COLO668 (cell line): ENCODE measurements at regions not wholly inside any gene's neighbourhood (a gene's known extent, or its start where the extent isn't known, plus 50 kb on each side); places are given as distances from the start of the nearest gene placed in this dataset.

Experiments used
- DNase-seq: peaks from one replicate; lab custom pipeline; 2025; ENCODE audit not compliant: unreplicated experiment; lab: John Stamatoyannopoulos, UW

GRCh38 chr2:152883951-152884487 lies 165.6 kb downstream of the ARL6IP6 start:
- DNase-seq = no peak

DNA sequence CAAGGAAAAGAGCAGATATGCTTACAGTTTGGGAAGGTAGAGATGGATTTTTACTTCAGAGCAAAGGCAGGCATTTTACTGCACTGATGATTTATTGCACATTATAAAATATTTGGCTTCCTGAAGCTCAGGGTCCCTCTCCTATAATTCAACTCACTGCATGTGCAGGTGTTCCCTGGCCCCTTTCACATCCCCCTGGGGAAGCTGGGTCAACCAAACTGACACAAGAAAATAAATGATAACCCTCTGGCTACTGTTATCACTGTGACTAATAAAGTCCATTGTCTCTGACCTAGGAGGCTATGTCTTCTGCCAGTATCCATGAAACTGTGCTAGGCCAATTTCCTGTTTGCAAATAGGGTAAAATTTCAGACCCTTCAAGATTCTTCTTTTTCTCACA lies 163.1 kb downstream of the ARL6IP6 start:
- DNase-seq = no peak

GRCh38 chr2:152879275-152879674 lies 160.9 kb downstream of the ARL6IP6 start:
- DNase-seq = no peak

DNA sequence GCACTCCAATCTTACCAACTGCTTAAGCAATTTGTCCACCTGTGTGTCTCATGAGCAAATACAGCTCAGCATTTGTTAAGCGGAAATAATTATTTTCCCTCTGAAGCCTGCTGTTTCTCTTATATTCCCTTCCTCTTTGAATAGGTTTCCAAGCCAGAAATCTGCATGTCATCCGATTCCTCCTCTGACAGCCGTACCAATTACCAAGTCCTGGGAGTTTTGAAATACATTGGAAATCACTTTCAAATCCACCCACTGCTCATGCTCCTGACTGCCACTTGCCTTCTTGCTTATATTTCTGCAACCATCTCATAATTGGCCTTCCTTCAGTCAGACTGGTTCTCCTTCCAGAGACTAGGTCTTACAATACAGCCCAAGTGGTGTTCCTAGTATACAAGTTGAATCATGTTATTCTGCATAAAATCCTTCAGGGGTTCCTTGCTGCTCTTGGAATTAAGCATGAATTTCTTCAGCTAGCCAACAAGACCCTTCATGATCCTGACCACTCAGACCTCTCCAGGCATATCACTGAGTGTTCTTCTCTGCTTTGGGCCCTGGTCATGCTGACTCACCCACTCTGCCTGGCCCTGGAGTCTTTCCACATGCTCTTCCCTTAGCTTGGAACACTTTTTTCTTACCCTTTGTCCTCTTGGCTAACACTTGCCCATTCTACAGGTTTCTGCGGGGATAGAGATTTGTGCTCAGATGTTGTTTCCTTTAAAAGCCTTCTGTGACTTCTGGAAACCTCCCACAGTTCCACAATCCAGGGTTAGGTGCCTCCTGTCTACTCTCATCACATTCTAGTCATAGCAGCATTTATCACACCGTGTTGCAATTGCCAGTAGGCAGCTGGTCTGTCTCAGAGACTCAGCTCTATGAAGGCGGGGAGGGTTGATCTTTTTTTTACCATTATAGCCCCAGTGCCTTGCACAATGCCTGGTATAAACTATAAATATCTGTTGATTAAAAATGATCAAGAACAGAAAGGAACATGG lies 157.6 kb downstream of the ARL6IP6 start:
- no peak for DNase-seq

DNA sequence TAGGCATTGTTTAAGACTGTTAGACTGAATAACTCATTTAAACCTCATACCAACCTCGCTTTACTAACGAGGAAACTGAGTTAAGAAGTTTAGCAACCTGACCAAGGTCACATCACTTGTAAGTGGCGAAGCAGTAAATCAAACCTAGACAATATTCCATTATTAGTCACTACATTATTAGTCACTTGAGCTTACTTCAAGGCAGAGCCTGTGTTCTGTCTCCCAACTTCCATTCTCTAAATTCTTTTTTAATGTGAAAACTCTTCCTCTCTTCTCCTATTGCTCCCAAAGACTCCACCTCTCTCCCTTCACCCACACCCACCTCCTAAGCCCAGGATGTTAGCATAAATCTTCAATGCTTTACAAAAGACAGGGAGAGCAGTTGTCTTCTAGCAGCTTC lies 156.5 kb downstream of the ARL6IP6 start:
- DNase-seq = no peak

DNA sequence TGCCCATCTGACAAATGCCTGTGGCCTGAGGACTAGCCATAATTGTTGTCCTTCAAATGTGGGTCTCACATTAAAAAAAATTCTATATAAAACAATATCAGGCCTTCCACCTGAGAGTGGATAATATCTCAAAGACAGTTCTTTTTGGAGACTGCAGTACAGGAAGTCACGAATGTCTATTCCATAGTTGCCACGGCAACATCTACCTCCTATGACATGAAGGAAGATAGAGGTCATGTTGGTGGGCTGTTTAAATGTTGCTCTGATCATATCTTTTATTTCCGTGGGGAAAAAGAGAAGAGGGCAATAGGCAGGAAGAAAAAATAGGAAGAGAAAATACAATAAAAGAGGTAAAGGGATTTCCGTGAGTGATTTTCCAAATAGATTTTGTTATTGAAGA lies 151.8 kb downstream of the ARL6IP6 start:
- DNase-seq = no peak

- no peak for DNase-seq
Observed at GRCh38 chr2:152867397-152867796, 149.0 kb downstream of the ARL6IP6 start.

- no peak for DNase-seq
Observed at GRCh38 chr2:152864601-152865149, 146.3 kb downstream of the ARL6IP6 start.

DNA sequence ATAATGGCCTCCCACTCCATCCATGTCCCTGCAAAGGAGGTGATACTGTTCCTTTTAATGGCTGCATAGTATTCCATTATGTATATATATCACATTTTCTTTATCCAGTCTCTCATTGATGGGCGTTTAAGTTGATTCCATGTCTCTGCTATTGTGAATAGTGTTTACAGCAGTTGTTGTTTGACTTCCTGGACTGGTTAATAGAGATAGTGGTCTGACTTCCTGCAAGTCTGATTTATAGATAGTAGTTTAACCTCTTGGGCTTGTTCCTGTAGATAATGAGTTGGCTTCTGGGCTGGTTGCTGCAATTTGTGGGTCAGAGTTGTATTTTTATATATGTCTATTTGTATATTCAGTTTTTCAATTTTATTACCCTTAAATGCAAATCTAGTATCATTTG lies 145.4 kb downstream of the ARL6IP6 start:
- no peak for DNase-seq

- DNase-seq = peak; percentile 45
Observed at GRCh38 chr2:152861349-152861942, 143.0 kb downstream of the ARL6IP6 start.

DNA sequence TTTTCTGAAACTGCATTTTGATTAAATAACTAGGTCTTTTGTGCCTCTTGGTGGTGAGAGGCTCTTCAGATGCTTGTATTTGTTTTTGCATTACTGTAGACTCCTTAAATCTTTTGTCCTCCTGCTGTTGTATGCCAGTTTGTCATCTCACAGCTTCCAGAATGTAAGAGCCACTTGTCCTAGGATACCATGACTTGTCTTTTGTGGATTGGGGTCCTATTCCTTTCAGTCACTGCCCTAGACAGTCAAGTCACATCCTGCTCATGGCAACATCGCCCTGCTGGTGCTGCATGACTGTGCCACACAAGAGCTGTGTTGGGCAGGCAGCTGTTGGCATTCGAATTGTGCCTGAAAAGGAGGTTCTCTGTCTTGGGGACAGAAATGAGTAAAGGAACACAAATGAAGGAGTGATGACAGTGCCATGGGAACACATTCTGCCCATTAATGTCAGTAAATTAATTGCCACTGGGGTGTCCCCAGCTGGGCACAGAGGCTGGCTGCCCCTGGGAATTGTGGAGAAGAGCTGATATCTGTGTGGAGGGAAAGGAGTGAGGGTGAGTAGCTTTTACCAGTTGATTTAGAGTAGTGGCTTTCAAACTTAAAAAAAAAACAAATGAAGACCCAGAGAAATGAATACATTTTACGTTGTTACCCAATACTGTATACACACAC lies 140.3 kb downstream of the ARL6IP6 start:
- no peak for DNase-seq

DNA sequence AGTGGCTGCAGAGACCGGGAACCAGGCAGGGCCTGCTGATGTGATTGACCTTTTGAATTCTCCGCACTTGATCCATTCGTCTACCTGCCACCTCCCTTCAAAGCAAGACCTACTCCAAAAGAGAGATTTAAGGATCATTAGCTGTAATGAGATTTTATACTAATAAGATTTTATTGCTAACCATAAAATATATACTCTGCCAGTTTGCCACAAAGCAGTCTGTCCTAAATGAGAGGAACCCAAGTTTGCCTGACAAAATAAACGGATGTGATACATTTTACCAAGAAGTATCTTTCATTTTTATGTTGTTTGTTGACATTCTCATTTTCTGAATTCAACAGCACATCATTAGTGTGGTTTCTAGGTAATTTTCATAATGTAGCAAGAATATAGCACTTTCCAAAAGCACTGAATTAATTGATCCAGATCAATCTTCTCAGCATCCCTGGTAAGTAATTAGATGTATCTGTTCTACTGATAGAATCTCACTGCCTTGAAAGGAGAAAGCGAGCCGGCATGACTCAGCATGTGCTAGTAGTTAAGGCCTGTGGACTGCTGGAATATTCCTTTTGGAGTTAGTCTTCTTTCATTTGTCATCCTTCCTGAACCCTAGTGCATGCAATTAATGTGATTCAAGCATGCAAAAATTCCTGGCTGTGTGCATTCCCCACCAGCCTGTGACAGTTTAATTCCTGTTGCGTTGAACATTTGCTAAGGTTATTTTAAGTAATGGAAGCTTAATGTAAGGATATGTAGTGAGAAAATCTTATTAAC lies 128.5 kb downstream of the ARL6IP6 start:
- DNase-seq = no peak

DNA sequence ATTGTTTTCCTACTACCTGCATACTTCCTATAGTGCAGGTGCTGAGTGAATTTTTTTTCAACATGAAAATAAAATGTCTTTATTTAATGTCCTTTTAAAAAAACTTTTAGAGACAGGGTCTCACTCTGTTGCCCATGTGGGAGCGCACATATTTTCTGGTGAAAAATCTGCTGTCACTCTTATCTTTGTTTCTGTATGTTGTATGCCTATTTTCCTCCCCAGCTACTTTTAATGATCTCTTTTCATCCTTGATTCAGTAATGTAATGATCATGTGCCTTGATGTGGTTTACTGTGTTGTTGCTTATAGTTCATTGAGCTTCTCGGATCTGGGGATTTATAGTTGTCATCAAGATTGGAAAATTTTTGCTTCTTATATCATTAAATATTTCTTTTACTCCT lies 117.3 kb downstream of the ARL6IP6 start:
- DNase-seq = no peak

DNA sequence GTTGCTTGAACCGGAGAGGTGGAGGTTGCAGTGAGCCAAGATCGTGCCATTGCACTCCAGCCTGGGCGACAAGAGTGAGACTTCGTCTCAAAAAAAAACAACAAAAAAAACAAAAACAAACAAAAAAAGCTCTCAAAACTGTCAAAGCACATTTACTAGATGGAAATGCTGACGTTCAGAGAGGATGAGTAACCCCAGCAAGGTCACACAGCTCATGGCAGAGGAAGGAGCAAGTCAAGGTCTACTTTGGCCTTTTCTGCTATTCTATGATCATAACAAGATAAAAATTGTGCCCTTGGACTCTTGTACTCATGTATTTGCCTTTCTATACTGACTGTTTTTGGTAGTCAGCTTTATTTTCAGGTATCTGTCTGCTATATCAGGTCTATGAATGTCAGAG lies 109.5 kb downstream of the ARL6IP6 start:
- no peak for DNase-seq

DNA sequence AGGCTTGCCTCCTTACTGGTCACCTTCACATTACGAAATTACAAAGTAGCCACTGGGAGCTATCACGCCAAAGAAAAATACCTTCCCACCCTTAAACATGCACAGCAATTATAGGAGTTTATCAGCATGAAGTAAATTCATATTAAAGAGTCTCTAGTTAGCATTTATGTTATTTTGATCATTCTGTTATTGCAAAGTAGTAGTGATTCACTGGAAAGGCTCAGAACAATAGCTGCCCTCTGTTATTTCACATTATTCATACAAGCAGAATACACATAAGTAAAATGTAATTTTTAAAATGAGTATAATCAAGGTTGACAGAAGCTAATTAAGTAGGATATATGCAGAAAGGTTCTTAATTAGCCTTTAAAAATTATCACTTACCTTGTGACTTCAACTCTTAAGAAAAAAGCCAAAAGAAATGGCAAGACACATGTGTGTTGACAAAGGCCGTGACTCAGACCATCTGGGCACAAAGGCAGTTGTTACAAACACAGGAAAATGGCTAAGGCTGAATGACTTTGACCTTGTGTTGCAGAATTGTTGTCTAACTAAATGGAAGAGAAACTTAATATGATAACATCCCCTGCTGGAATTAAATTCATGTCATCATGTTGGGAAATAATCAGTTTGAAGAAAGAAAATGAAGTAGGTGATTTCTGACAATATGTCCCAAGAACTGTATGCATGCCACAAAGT lies 108.3 kb downstream of the ARL6IP6 start:
- DNase-seq = no peak

DNA sequence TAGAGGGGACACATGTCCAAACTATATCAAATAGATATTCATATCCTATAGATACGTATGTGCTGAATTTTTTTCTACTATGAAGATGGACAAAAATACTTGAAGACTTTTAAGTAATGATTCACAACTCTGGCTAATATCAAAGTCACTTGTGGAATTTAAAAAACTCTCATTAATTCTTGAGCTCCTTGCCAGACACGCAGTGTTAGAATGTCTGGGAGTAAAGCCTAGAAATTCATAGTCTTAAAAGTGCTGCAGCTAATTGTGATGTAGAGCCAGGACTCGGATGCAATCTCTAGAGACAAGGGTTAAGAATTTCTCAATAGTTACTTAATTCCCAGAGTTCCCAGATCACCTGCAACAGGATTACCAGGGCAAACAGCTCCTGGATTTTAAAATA lies 107.4 kb downstream of the ARL6IP6 start:
- no peak for DNase-seq

DNA sequence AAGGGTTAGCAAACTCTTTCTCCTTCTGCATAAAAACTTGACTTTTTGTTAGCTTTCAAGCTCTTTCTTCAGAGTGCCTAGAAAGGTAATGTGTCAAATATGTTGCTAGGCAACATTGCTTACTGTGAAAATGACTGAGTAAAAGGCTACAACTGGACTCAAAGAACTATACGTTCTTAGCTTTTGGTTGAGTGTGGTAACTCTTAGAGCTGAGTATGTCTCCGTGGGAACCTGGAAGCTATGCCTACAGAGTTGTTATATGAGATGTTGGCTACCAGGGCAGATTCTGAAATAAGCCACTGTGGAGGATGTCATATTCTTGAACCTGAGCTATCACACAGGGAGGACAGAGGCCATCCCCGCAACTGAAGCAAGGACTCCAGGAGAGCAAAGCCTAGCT lies 105.5 kb downstream of the ARL6IP6 start:
- DNase-seq = no peak

DNA sequence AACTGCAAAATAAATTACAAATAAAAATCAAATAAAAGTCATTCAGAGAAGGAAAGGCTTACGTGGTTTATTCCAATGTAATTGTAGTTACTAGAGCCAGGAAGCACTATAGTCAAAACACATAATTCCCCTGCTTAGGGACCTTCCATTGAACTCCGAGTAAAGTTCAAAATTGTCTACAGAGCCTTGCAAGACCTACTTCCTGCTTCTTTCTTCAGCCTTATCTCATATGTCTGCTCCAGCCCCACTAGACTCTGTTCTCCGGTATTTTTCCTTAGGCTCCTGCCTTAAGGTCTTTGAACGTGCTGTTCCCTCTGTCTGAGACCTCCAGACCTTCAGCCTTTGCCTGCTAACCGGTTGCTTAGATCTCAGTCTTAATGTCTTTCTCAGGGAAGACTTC lies 104.3 kb downstream of the ARL6IP6 start:
- no peak for DNase-seq

DNA sequence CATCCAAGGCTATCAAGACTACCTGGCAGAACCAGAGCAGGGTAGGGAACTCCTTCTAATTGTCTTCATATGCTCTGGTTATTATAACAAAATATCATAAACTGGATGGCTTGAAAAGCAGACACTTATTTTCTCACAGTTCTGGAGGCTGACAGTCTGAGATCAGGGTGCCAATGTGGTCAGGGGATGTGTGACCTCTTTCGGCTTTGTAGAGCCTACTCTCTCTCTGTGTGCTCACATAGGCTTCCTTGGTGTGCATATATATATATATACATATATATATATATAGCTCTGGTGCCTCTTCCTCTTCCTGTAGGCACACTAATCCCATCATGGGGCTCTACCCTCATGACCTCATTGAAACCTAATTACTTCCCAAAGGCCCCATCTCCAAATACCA lies 101.6 kb downstream of the ARL6IP6 start:
- DNase-seq = no peak

DNA sequence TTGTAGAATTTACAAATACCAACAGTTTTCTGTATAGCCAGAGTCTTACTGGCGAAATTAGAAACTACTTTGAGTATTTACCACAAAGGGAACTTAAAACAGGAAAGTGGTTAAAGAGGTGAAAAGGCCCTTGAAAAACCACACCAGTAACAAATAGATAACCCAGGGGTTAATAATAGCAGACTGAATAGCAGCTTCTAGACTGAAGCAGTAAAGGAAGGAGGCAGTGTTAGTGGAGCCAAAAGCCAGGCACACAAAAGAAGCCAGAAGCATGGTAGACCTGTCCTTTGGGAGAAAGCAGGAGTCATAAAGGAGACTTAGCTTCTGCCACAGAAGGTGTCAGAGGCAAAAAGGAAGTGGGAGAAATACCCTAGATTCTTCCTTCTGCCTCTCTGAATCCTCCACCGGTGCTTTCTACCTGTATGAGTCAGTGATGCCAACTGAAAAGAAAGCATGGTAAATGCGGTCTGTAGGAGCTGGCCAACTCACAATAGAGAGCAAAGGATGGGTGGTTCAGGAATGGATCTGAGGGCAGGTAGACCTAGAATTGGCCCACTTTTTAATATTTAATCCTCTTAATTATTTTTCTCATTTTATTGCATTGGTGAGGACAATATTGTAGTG lies 97.3 kb downstream of the ARL6IP6 start:
- no peak for DNase-seq
